Endodermal cell (in vitro differentiated cells): ENCODE measurements at regions not wholly inside any gene's neighbourhood (a gene's known extent, or its start where the extent isn't known, plus 50 kb on each side); places are given as distances from the start of the nearest gene placed in this dataset.

ENCODE experiments used
- DNase-seq: peaks from one replicate; pipeline ENCODE4 v3.0.0-alpha.2; 2017
- H3K27ac ChIP-seq: 2 replicates; pipeline ENCODE4 v1.5.1; 2013; ENCODE audit warnings: mild to moderate bottlenecking, low read depth, low read length, moderate library complexity
- H3K27me3 ChIP-seq: 2 replicates; pipeline ENCODE4 v1.6.1; 2013; ENCODE audit warnings: mild to moderate bottlenecking, low read length, moderate library complexity; ENCODE audit not compliant: insufficient read depth, control insufficient read depth, poor library complexity, severe bottlenecking
- H3K36me3 ChIP-seq: 2 replicates; pipeline ENCODE4 v1.7.0; 2013; ENCODE audit warnings: mild to moderate bottlenecking, low read length, moderate library complexity; ENCODE audit not compliant: control insufficient read depth, insufficient read depth
- H3K4me1 ChIP-seq: one replicate; pipeline ENCODE4 v1.7.0; 2013; ENCODE audit warnings: low read length; ENCODE audit not compliant: control insufficient read depth, insufficient read depth
- H3K4me3 ChIP-seq: 2 replicates; pipeline ENCODE4 v1.5.1; 2013; ENCODE audit warnings: mild to moderate bottlenecking, low read length, moderate library complexity
- H3K9ac ChIP-seq: 2 replicates; pipeline ENCODE4 v1.6.1; 2013; ENCODE audit warnings: mild to moderate bottlenecking, low read length, moderate library complexity; ENCODE audit not compliant: poor library complexity, severe bottlenecking; ENCODE audit errors: extremely low read depth
- H3K9me3 ChIP-seq: 2 replicates; pipeline ENCODE4 v1.6.1; 2013; ENCODE audit warnings: mild to moderate bottlenecking, low read length, moderate library complexity; ENCODE audit not compliant: control insufficient read depth
- H3K27ac Mint-ChIP-seq: 2 replicates; pipeline ENCODE4 v1.8.0; 2020; ENCODE audit warnings: mixed read lengths
- H3K27me3 Mint-ChIP-seq: 2 replicates; pipeline ENCODE4 v1.8.0; 2021; ENCODE audit warnings: mild to moderate bottlenecking, mixed read lengths; ENCODE audit not compliant: insufficient read depth
- H3K36me3 Mint-ChIP-seq: 2 replicates; pipeline ENCODE4 v1.8.0; 2020; ENCODE audit warnings: low read depth, mixed read lengths
- H3K4me1 Mint-ChIP-seq: 2 replicates; pipeline ENCODE4 v1.8.0; 2020; ENCODE audit warnings: mixed read lengths
- H3K4me3 Mint-ChIP-seq: 2 replicates; pipeline ENCODE4 v1.8.0; 2020; ENCODE audit warnings: mild to moderate bottlenecking, moderate library complexity, mixed read lengths
- H3K9me3 Mint-ChIP-seq: 2 replicates; pipeline ENCODE4 v1.8.0; 2020; ENCODE audit warnings: mild to moderate bottlenecking, mixed read lengths
- CTCF ChIP-seq: fragments of 200-600 bp; sonication (generic); conservative IDR thresholded peaks from 2 replicates; pipeline ENCODE4 v1.5.0; 2021; ENCODE audit warnings: antibody characterized with exemption, mild to moderate bottlenecking
- WGBS, 2 experiments: methylation state at CpG; one replicate each; pipeline versions ENCODE4 v1.1.5 to v1.1.7; 2013; ENCODE audit warnings: missing lambda C conversion rate in 2 of 2, mixed read lengths in 1 of 2; ENCODE audit not compliant: insufficient coverage in 1 of 2, insufficient read length in 1 of 2; 5-methylcytosine and 5-hydroxymethylcytosine counted together

- Histone ChIP-seq H3K27me3 (no peaks in the 10 kb centered on the region), H3K27ac (no peak overlapping the region), H3K4me1 (no peaks in the 10 kb centered on the region), H3K9me3 (peaks cover 17% of the 10 kb centered on the region), H3K9ac (no peak overlapping the region), H3K4me3 (no peak overlapping the region), H3K36me3 (no peaks in the 10 kb centered on the region)
- Mint-ChIP-seq H3K4me3 (no peak overlapping the region), H3K36me3 (peaks cover 6% of the 10 kb centered on the region), H3K4me1 (peaks cover 2% of the 10 kb centered on the region), H3K27me3 (peaks cover 29% of the 10 kb centered on the region), H3K27ac (no peak overlapping the region), H3K9me3 (peaks cover 26% of the 10 kb centered on the region)
- TF ChIP-seq CTCF: no peak
- 94 to 95% methylated on average over 14 to 25 of the region's 25 CpGs for WGBS, 2 experiments
- DNase-seq: no peak
Measured at GRCh38 chr22:48569476-48570233, 1258.0 kb downstream of the BRD1 start.

GRCh38 chr22:48568736-48569330 is 1258.8 kb downstream of the BRD1 start:
- H3K4me3 Mint-ChIP-seq: no peak overlapping the region
- H3K36me3 Mint-ChIP-seq: peaks cover 6% of the 10 kb centered on the region
- H3K9ac ChIP-seq: no peak overlapping the region
- H3K36me3 ChIP-seq: no peaks in the 10 kb centered on the region
- peaks cover 23% of the 10 kb centered on the region for H3K27me3 Mint-ChIP-seq
- H3K27ac Mint-ChIP-seq: no peak overlapping the region
- H3K4me1 Mint-ChIP-seq: peaks cover 2% of the 10 kb centered on the region
- TF ChIP-seq CTCF: no peak
- no peak overlapping the region for H3K27ac ChIP-seq
- peaks cover 26% of the 10 kb centered on the region for H3K9me3 Mint-ChIP-seq
- peaks cover 17% of the 10 kb centered on the region for H3K9me3 ChIP-seq
- no peak for DNase-seq
- WGBS, 2 experiments: 93 to 96% methylated on average over 11 to 15 of the region's 15 CpGs
- no peaks in the 10 kb centered on the region for H3K4me1 ChIP-seq
- H3K4me3 ChIP-seq: no peak overlapping the region
- no peaks in the 10 kb centered on the region for H3K27me3 ChIP-seq

GRCh38 chr22:48567213-48567975 is 1260.3 kb downstream of the BRD1 start:
- Mint-ChIP-seq H3K4me3 (no peak overlapping the region), H3K36me3 (peaks cover 6% of the 10 kb centered on the region), H3K27ac (no peak overlapping the region), H3K27me3 (peaks cover 11% of the 10 kb centered on the region), H3K9me3 (peaks cover 26% of the 10 kb centered on the region), H3K4me1 (peaks cover 2% of the 10 kb centered on the region)
- TF ChIP-seq CTCF: no peak
- no peak for DNase-seq
- no peak overlapping the region for H3K9ac ChIP-seq
- peaks cover 17% of the 10 kb centered on the region for H3K9me3 ChIP-seq
- H3K36me3 ChIP-seq: no peaks in the 10 kb centered on the region
- H3K27me3 ChIP-seq: no peaks in the 10 kb centered on the region
- H3K27ac ChIP-seq: no peak overlapping the region
- 89% methylated on average over 5 to 17 of the region's 18 CpGs for WGBS, 2 experiments
- H3K4me3 ChIP-seq: no peak overlapping the region
- no peaks in the 10 kb centered on the region for H3K4me1 ChIP-seq
